ENCODE measurements at regions not wholly inside any gene's neighbourhood (a gene's known extent, or its start where the extent isn't known, plus 50 kb on each side); places are given as distances from the start of the nearest gene placed in this dataset.
"Not testable (repeated sequence)": the region's sequence is repeated elsewhere in the genome, so short reads cannot be mapped to it uniquely, and the experiment has no call there.

DNA sequence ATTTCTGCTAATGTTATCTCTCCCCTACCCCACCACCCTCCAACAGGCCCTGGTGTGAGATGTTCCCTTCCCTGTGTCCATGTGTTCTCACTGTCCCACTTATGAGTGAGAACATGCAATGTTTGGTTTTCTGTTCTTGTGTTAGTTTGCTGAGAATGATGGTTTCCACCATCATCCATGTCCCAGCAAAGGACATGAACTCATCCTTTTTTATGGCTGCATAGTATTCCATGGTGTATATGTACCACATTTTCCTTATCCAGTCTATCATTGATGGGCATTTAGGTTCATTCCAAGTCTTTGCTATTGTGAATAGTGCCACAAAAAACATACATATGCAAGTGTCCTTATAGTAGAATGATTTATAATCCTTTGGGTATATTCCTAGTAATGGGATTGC is 104.5 kb downstream of the ZNF33B start:
- intact Hi-C loops (cut with DNase I); H3K27me3 ChIP-seq; DNase-seq; H3K4me3 ChIP-seq; H3K27ac ChIP-seq; ATAC-seq; H3K4me1 ChIP-seq; FAIRE-seq; H3K36me3 ChIP-seq: not testable (repeated sequence)
- H3K9me3 ChIP-seq, result peaks cover 0 to 11% (median 0%) of the 10 kb centered on the region in 4 donors

DNA sequence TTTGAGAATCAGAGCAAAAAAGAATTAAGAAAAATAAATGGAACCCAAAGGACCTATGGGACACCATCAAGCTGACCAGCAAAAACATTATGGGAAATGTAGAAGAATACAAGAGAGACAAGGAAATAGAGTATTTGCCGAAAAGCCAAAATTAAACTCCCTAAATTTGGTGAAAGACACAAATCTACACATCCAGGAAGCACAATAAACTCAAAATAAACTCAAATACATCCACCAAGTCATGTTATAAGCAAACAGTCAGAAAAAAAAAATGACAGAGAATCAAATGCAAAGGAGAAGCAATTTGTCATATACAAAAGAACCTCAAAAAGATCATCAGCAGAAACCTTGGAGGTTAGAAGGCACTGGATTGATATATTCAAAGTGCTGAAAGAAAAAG is 105.4 kb downstream of the ZNF33B start:
- ATAC-seq (no peak), FAIRE-seq (no peak), DNase-seq (no peak)
- Histone ChIP-seq H3K27me3 (no peaks in the 10 kb centered on the region), H3K4me3 (no peak overlapping the region), H3K9me3 (peaks cover 0 to 11% (median 0%) of the 10 kb centered on the region in 4 donors), H3K4me1 (no peaks in the 10 kb centered on the region), H3K36me3 (no peaks in the 10 kb centered on the region), H3K27ac (no peak overlapping the region)
- WGBS, 2 donors, result 98 to 100% methylated on average over 1 of the region's 1 CpG
- intact Hi-C loops (cut with DNase I), result no loop called here
- TF ChIP-seq CTCF (IDR thresholded peaks at IDR 0.05), result no peak

GRCh38 chr10:42523098-42523497 is 115.3 kb downstream of the ZNF33B start:
- no peak for FAIRE-seq
- Histone ChIP-seq H3K27ac (no peak overlapping the region), H3K4me1 (no peaks in the 10 kb centered on the region), H3K4me3 (no peak overlapping the region), H3K27me3 (no peaks in the 10 kb centered on the region), H3K9me3 (peaks cover 0 to 14% (median 7%) of the 10 kb centered on the region in 4 donors), H3K36me3 (peaks cover 0 to 50% (median 20%) of the 10 kb centered on the region in 3 donors)
- TF ChIP-seq CTCF (IDR thresholded peaks at IDR 0.05), result no peak
- WGBS, 2 donors, result 98 to 99% methylated on average over 2 of the region's 2 CpGs
- DNase-seq, result no peak
- intact Hi-C loops (cut with DNase I), result no loop called here
- ATAC-seq, result no peak

- no peak for ATAC-seq
- intact Hi-C loops (cut with DNase I), result no loop called here
- H3K4me1 ChIP-seq, result no peaks in the 10 kb centered on the region
- peaks cover 0 to 48% (median 20%) of the 10 kb centered on the region in 3 donors for H3K36me3 ChIP-seq
- H3K9me3 ChIP-seq, result peaks cover 0 to 24% (median 9%) of the 10 kb centered on the region in 4 donors
- no peak for DNase-seq
- no peaks in the 10 kb centered on the region for H3K27me3 ChIP-seq
- 86 to 94% methylated on average over 5 of the region's 5 CpGs for WGBS, 2 donors
- no peak overlapping the region for H3K27ac ChIP-seq
- TF ChIP-seq CTCF (IDR thresholded peaks at IDR 0.05), result no peak
- FAIRE-seq, result no peak
- H3K4me3 ChIP-seq, result no peak overlapping the region
Measured at GRCh38 chr10:42519761-42520460, 118.5 kb downstream of the ZNF33B start.

DNA sequence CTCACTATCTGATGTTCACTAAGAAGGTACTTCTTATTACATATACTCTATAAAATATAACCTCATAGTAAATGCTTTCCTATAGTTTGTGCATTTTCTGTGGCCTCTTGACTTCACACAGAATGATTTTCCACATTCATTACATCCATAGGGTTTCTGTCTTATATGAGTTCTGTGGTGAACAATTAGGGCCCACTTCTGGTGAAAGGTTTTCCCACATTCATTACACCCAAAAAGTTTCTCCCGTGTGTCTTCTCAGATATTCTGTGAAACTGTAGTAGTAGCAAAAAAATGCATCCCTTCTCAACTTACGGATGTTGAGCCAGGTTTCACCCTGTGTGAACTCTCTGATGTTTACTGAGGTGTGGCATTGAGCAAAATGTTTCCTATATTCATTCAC is 119.3 kb downstream of the ZNF33B start:
- TF ChIP-seq CTCF (IDR thresholded peaks at IDR 0.05), result no peak
- H3K36me3 ChIP-seq, result peaks cover 0 to 40% (median 20%) of the 10 kb centered on the region in 3 donors
- WGBS, 2 donors, result 97 to 98% methylated on average over 2 of the region's 2 CpGs
- intact Hi-C loops (cut with DNase I), result no loop called here
- FAIRE-seq (no peak), ATAC-seq (no peak), DNase-seq (no peak)
- H3K4me3 ChIP-seq, result no peak overlapping the region
- H3K4me1 ChIP-seq, result no peaks in the 10 kb centered on the region
- peaks cover 0 to 26% (median 9%) of the 10 kb centered on the region in 4 donors for H3K9me3 ChIP-seq
- H3K27me3 ChIP-seq, result no peaks in the 10 kb centered on the region
- no peak overlapping the region for H3K27ac ChIP-seq

Measured in pancreas (tissue), 10 donors.